A673 (cell line): ENCODE measurements at regions not wholly inside any gene's neighbourhood (a gene's known extent, or its start where the extent isn't known, plus 50 kb on each side); places are given as distances from the start of the nearest gene placed in this dataset.

Source experiments
- BruUV-seq: library from RNA; stranded (reverse); fragments of 400-500 nt; replicated peaks from 2 replicates; lab custom pipeline; 2021; lab: Mats Ljungman, UMichigan
- CTCF ChIA-PET: fragments of 300-600 bp; sonication (Branson Sonifier 250); formaldehyde crosslinking; loops from one replicate; lab custom pipeline; 2022; ENCODE audit warnings: antibody characterized with exemption; lab: Charles Lee
- POLR2A ChIA-PET: fragments of 300-600 bp; sonication (Branson Sonifier 250); formaldehyde crosslinking; loops from one replicate; lab custom pipeline; 2022; ENCODE audit warnings: antibody characterized with exemption; ENCODE audit not compliant: low non-redundant PET; lab: Charles Lee
- DNase-seq: peaks from one replicate; pipeline ENCODE4 v3.0.0-alpha.2; 2015; ENCODE audit warnings: low spot score
- H3K27ac ChIP-seq: fragments of 200-600 bp; sonication (generic); 2 replicates; pipeline ENCODE4 v1.5.1; 2016; ENCODE audit warnings: mixed run types, low read depth, mild to moderate bottlenecking, mixed read lengths, antibody characterized with exemption, low read length; ENCODE audit not compliant: poor library complexity, severe bottlenecking
- H3K27me3 ChIP-seq: fragments of 200-600 bp; sonication (generic); replicated peaks from 2 replicates; pipeline ENCODE4 v1.6.1; 2017; ENCODE audit warnings: mixed run types, low read depth, mild to moderate bottlenecking, mixed read lengths, antibody characterized with exemption, low read length; ENCODE audit not compliant: insufficient read depth, poor library complexity
- H3K36me3 ChIP-seq: fragments of 200-600 bp; sonication (generic); 2 replicates; pipeline ENCODE4 v1.6.1; 2016; ENCODE audit warnings: mixed run types, mild to moderate bottlenecking, mixed read lengths, antibody characterized with exemption, low read length; ENCODE audit not compliant: insufficient read depth, poor library complexity, severe bottlenecking
- H3K4me1 ChIP-seq: fragments of 200-600 bp; sonication (generic); 2 replicates; pipeline ENCODE4 v1.6.1; 2017; ENCODE audit warnings: mixed run types, mild to moderate bottlenecking, mixed read lengths, antibody characterized with exemption, low read length; ENCODE audit not compliant: insufficient read depth, poor library complexity, severe bottlenecking
- H3K4me3 ChIP-seq: fragments of 200-600 bp; sonication (generic); 2 replicates; pipeline ENCODE4 v1.5.1; 2016; ENCODE audit warnings: low read depth, mixed run types, mild to moderate bottlenecking, mixed read lengths, low read length; ENCODE audit not compliant: poor library complexity, severe bottlenecking
- H3K9me3 ChIP-seq: fragments of 200-600 bp; sonication (generic); 2 replicates; pipeline ENCODE4 v1.6.1; 2016; ENCODE audit warnings: mixed run types, low read depth, mild to moderate bottlenecking, mixed read lengths, antibody characterized with exemption, low read length; ENCODE audit not compliant: poor library complexity, severe bottlenecking
- CTCF ChIP-seq: fragments of 300-800, 200-600 bp; sonication (generic); conservative IDR thresholded peaks from 2 replicates; pipeline ENCODE4 v1.5.1; 2017; ENCODE audit warnings: low read depth, mild to moderate bottlenecking, antibody characterized with exemption, low read length, moderate library complexity, mixed read lengths
- EZH2 ChIP-seq: fragments of 200-600 bp; sonication (generic); IDR thresholded peaks from 2 replicates; pipeline ENCODE4 v1.6.1; 2017; ENCODE audit warnings: borderline replicate concordance, low read depth, mild to moderate bottlenecking, mixed read lengths, antibody characterized with exemption, low read length; ENCODE audit not compliant: poor library complexity, severe bottlenecking
- intact Hi-C: fragments of 100-400 bp; cut with micrococcal nuclease; formaldehyde crosslinking; loops from one replicate; pipeline ENCODE4 v1.10.0; 2022; ENCODE audit not compliant: unreplicated experiment

GRCh38 chr6:85802162-85802561 is 159.5 kb upstream of the SYNCRIP start:
- POLR2A ChIA-PET: no interaction called here
- CTCF ChIA-PET: interaction anchor here (0.7 kb wide), 1 partner anchor 208 kb away, joined by 3 read pairs; the partner anchor contains the start of gene SNX14

GRCh38 chr6:85798931-85799652 is 156.4 kb upstream of the SYNCRIP start:
- Histone ChIP-seq H3K27me3 (no peaks in the 10 kb centered on the region), H3K4me3 (no peak overlapping the region), H3K4me1 (peaks cover 18% of the 10 kb centered on the region), H3K36me3 (no peaks in the 10 kb centered on the region), H3K27ac (no peak overlapping the region), H3K9me3 (no peaks in the 10 kb centered on the region)
- no TSS peak for BruUV-seq
- TF ChIP-seq EZH2: no peak
- peak; percentile 27; the same call in 1 of the 2 replicates for TF ChIP-seq CTCF
- CTCF ChIA-PET: no interaction called here
- peak; percentile 34 for DNase-seq
- POLR2A ChIA-PET: interaction anchor here (0.7 kb wide), 1 partner anchor 1493 kb away, joined by 3 read pairs; no protein-coding TSS in a partner anchor
- intact Hi-C loops: no loop called here

More at GRCh38 chr6:85802162-85802561, 159.5 kb upstream of the SYNCRIP start:
- no peaks in the 10 kb centered on the region for H3K4me1 ChIP-seq
- no peaks in the 10 kb centered on the region for H3K27me3 ChIP-seq
- DNase-seq: no peak
- no peak for TF ChIP-seq EZH2
- TF ChIP-seq CTCF: no peak
- intact Hi-C loops: no loop called here
- no peak overlapping the region for H3K4me3 ChIP-seq
- no peaks in the 10 kb centered on the region for H3K9me3 ChIP-seq
- H3K36me3 ChIP-seq: no peaks in the 10 kb centered on the region
- no TSS peak for BruUV-seq
- no peak overlapping the region for H3K27ac ChIP-seq

DNA sequence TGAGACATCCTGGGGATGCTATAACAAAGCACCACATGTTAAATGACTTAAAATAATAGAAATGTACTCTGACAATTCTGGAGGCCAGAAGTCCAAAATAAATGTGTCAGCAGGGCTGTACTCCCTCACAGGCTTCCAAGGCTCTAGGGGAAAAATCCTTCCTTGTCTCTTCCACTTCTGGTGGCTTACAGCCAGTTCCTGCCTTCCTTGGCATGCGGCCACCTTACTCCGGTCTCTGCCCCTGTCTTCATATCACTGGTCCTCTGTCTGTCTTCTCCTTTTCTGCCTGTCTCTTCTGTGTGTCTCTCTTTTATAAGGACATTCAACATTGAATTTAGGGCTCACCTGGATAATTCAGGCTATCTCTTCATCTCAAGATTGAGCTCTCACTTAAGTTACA is 155.3 kb upstream of the SYNCRIP start:
- H3K4me3 ChIP-seq: no peak overlapping the region
- no peaks in the 10 kb centered on the region for H3K27me3 ChIP-seq
- ChIA-PET POLR2A (no interaction called here), CTCF (no interaction called here)
- H3K4me1 ChIP-seq: peaks cover 18% of the 10 kb centered on the region
- H3K36me3 ChIP-seq: no peaks in the 10 kb centered on the region
- TF ChIP-seq CTCF (no peak), EZH2 (no peak)
- H3K27ac ChIP-seq: no peak overlapping the region
- BruUV-seq: no TSS peak
- peak; percentile 44 for DNase-seq
- no peaks in the 10 kb centered on the region for H3K9me3 ChIP-seq
- intact Hi-C loops: no loop called here
